GM18517 (cell line): ENCODE measurements at regions not wholly inside any gene's neighbourhood (a gene's known extent, or its start where the extent isn't known, plus 50 kb on each side); places are given as distances from the start of the nearest gene placed in this dataset.
"Not testable (repeated sequence)": the region's sequence is repeated elsewhere in the genome, so short reads cannot be mapped to it uniquely, and the experiment has no call there.

Experiments
- ATAC-seq: cut with Tn5 transposase; IDR thresholded peaks from one replicate; pipeline ENCODE4 v1.9.1; 2021; ENCODE audit warnings: mild to moderate bottlenecking, moderate library complexity; ENCODE audit not compliant: unreplicated experiment

GRCh38 chr2:146468578-146468977, 1376.3 kb upstream of the ACVR2A start:
- ATAC-seq = no peak

GRCh38 chr2:146467425-146467824, 1377.4 kb upstream of the ACVR2A start:
- no peak for ATAC-seq

DNA sequence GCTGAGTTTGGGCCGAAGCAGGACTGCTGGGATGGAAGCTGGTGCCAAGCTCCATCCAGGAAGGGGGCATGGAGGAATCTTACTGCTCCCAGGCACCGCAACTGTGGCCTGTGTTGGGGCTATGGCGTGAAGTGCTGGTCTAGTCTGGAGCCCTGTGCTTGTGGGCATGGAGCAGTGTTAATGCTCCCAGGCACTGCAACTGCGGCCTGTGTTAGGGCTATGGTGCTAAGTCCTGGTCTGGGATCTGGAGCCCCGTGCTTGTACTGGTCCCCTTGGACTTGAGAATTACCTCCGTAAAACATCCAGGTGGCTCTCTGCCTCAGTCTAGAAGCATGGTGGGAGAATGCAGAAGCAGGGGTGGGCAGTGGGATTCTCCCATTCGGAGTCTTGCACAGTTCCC, 1379.4 kb upstream of the ACVR2A start:
- no peak for ATAC-seq

- peak; percentile 62 for ATAC-seq
Measured at GRCh38 chr2:146461068-146461467, 1383.8 kb upstream of the ACVR2A start.

- no peak for ATAC-seq
Measured at GRCh38 chr2:146458585-146458984, 1386.2 kb upstream of the ACVR2A start.

DNA sequence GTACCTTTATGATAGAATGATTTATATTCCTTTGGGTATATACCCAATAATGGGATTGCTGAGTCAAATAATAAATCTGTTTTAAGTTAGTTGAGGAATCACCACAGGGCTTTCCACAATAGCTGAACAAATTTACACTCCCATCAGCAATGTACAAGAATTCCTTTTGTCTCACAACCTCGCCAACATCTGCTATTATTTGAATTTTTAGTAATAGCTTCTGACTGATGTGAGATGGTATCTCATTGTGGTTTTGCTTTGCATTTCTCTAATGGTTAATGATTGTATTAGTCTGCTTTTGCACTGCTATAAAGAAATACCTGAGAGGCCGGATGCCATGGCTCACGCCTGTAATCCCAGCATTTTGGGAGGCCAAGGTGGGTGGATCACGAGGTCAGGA, 1387.6 kb upstream of the ACVR2A start:
- no peak for ATAC-seq

DNA sequence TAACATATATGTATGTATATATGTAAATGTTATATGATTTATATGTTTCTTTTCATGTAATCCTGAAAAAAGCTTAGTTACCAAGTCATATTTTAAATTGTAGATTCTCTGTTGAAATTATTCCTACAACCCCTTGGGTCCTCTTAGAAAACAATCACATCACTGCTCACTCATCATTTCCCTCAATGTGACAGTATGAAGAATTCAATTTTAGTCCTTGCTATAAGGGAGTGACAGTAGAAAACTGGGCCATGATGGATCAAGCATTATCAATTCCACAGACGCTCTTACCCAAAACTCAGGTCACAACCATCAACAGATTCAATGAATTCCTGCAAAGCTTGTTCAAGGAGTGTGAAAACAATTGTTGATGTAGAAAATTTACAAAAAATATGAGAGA, 1389.5 kb upstream of the ACVR2A start:
- no peak for ATAC-seq

GRCh38 chr2:146451972-146452371, 1392.9 kb upstream of the ACVR2A start:
- peak; percentile 60 for ATAC-seq

DNA sequence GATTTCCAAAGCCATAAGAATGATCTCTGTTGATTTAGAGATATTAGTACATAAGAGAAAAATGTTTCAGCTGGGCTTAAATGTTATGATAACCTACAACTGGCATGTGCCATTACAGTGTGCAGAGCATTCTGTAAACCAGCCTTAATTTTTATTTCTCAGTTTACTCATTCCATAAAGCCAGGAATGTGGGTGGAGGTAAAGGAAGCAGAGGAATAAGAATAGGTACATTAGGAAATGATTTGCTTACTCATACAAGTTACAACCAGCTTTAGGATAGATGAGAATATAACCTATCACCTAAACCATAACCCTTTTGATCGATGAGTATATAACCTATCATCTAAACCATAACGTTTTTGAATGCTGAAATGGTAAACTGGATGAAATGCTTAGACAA, 1394.7 kb upstream of the ACVR2A start:
- no peak for ATAC-seq

- ATAC-seq = no peak
Measured at GRCh38 chr2:146444987-146445386, 1399.8 kb upstream of the ACVR2A start.

DNA sequence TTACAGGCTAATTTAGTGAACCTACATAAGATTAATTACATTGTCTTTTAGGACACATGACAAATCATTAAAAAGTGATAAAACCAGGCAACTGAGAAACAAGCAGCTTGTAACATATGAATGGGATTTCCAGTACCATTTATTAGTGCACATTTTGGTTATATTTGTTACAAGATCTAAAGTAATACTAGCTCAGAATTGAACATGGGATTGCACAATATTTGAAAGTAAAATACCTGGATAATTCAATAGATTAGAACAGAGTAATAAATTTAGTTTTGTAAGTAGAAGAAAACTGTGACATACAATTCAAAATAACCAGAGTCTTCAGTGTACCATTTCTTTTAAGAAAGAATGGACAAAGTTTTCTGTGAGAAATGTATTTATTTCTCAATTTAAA, 1400.7 kb upstream of the ACVR2A start:
- ATAC-seq = no peak

- no peak for ATAC-seq
Measured at GRCh38 chr2:146438246-146438645, 1406.6 kb upstream of the ACVR2A start.

- no peak for ATAC-seq
Measured at GRCh38 chr2:146437712-146438111, 1407.1 kb upstream of the ACVR2A start.

- no peak for ATAC-seq
Measured at GRCh38 chr2:146433116-146433875, 1411.5 kb upstream of the ACVR2A start.

GRCh38 chr2:146429366-146429765, 1415.5 kb upstream of the ACVR2A start:
- no peak for ATAC-seq

DNA sequence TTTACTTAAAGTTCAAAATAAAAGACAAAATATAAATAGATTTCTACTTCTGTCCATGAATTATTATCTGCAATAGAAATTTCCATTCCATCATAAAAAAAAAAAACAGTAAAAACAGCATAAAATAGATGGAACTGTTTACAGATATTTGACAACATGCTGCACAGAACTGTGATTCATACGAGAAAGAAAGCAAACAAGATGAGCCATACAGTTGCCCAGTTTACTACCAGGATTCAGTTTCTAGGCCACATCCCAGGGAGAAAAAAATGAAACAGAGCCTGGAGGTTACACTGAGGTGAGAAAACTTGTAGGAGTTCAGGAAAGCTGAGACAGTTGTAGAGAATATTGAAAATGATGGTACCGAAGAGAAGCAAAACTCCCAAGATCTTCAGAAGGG, 1426.9 kb upstream of the ACVR2A start:
- ATAC-seq = no peak

DNA sequence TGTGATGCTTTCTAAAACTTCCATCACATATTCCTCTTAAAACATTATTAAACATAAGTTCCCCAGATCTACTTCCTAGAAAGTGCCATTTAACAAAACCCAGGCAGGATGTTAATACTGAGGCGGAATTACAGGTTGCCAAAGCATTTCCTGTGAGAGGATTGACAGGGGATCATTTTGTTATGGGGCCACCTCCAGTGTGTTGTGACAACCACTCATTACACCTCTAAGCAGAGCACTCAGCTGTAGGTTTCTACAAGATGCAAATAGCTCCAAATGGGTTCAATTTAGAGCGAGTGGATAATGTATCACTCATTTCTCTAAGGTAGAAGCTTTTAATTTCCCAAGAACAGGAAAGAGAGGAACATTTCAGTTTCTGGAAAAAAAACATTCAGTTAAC, 1429.5 kb upstream of the ACVR2A start:
- ATAC-seq = no peak

- no peak for ATAC-seq
Measured at GRCh38 chr2:146414456-146414855, 1430.4 kb upstream of the ACVR2A start.

DNA sequence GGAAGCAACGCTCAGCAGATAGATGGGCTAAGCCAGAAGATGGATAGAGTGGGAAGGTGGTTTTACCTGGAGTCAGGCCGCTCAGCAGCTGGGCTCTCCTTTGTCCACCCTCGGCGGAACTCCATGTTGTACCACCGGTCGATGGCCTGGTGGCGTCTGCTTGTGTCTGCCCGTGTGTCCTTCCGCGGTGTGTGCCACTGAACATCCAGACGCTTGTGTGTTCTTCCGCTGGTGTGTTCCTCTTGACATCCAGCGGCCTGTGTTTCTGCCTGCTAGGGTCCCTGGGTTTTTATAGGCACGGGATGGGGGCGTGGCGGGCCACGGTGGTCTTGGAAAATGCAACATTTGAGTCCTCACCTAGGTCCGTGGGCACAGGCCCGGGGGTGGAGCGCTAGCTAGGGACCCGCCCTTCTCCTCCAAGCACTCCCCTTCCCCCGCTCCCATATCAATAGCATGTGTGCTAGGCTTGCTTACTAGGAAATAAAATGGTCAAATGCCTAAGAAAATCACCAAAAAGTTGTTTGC, 1431.7 kb upstream of the ACVR2A start:
- no peak for ATAC-seq

GRCh38 chr2:146412625-146413024, 1432.2 kb upstream of the ACVR2A start:
- ATAC-seq = no peak

DNA sequence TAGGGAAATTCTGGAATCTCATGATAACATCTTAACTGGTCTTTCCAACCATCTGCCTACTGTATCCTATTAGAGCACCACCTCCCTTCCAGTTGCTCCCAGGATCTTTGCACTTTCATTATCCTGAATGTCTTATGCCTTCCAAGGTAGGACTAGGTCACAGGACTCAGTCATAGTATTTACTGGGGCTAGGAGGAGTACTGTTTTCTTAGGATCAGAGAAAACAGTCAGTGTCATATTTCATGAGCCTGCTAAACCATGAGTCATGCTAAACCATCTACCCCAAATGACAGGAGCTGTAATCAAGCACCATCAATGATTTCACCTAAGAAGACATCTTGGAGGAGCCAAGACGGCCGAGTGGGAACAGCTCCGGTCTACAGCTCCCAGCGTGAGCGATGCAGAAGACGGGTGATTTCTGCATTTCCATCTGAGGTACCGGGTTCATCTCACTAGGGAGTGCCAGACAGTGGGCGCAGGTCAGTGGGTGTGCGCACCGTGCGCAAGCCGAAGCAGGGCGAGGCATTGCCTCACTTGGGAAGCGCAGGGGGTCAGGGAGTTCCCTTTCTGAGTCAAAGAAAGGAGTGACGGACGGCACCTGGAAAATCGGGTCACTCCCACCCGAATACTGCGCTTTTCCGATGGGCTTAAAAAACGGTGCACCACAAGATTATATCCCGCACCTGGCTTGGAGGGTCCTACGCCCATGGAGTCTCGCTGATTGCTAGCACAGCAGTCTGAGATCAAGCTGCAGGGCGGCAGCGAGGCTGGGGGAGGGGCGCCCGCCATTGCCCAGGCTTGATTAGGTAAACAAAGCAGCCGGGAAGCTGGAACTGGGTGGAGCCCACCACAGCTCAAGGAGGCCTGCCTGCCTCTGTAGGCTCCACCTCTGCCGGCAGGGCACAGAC, 1439.2 kb upstream of the ACVR2A start:
- not testable (repeated sequence) for ATAC-seq
